Activated T-helper 2 cell treated with anti-CD3 and anti-CD28 coated beads, Interferon-gamma antibody, Interleukin-2, Interleukin-4, amounts not matched to agents 10 μg/mL and 5 μg/mL and 100 μg/mL, durations not matched to agents 14 hours and 24 hours and 36 hours (primary cell): ENCODE measurements at regions not wholly inside any gene's neighbourhood (a gene's known extent, or its start where the extent isn't known, plus 50 kb on each side); places are given as distances from the start of the nearest gene placed in this dataset.
"Not testable (repeated sequence)": the region's sequence is repeated elsewhere in the genome, so short reads cannot be mapped to it uniquely, and the experiment has no call there.

ENCODE experiments used
- DNase-seq: peaks from one replicate; pipeline ENCODE4 v3.0.0; 2021; ENCODE audit warnings: low spot score
- H3K27ac Mint-ChIP-seq: one replicate; pipeline ENCODE4 v1.8.0; 2021; ENCODE audit warnings: mixed read lengths
- H3K27me3 Mint-ChIP-seq: one replicate; pipeline ENCODE4 v1.8.0; 2021; ENCODE audit warnings: low read depth, mixed read lengths
- H3K36me3 Mint-ChIP-seq: one replicate; pipeline ENCODE4 v1.8.0; 2021; ENCODE audit warnings: low read depth, mixed read lengths
- H3K4me1 Mint-ChIP-seq: one replicate; pipeline ENCODE4 v1.8.0; 2021; ENCODE audit warnings: low read depth, mixed read lengths
- H3K4me3 Mint-ChIP-seq: one replicate; pipeline ENCODE4 v1.8.0; 2021; ENCODE audit warnings: low read depth, mild to moderate bottlenecking, moderate library complexity, mixed read lengths
- H3K9me3 Mint-ChIP-seq: one replicate; pipeline ENCODE4 v1.8.0; 2021; ENCODE audit warnings: mixed read lengths
- intact Hi-C: fragments of 100-400 bp; cut with micrococcal nuclease; formaldehyde crosslinking; loops from one replicate; pipeline ENCODE4 v1.15.1; 2023

DNA sequence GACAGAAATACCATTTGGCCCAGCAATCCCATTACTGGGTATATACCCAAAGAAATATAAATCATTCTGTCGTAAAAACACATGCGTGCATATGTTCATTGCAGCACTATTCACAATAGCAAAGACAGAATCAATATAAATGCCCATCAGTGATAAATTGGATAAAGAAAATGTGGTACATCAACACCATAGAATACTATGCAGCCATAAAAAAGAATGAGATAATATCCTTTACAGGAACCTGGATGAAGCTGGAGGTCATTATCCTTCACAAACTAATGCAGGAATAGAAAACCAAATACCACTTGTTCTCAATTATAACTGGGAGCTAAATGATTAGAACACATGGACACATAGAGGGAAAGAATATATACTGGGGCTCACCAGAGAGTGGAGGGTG is 109.6 kb upstream of the SLC35F3 start:
- no peak overlapping the region for H3K27ac Mint-ChIP-seq
- H3K4me3 Mint-ChIP-seq = no peak overlapping the region
- peaks cover 4% of the 10 kb centered on the region for H3K9me3 Mint-ChIP-seq
- no peaks in the 10 kb centered on the region for H3K4me1 Mint-ChIP-seq
- DNase-seq = no peak
- intact Hi-C loops = loop anchor here (10.0 kb wide), 1 partner anchor 270 kb away; no protein-coding TSS in a partner anchor
- no peaks in the 10 kb centered on the region for H3K36me3 Mint-ChIP-seq
- H3K27me3 Mint-ChIP-seq = peaks cover 3% of the 10 kb centered on the region

- Mint-ChIP-seq H3K27me3 (peaks cover 7% of the 10 kb centered on the region), H3K4me1 (no peaks in the 10 kb centered on the region), H3K36me3 (no peaks in the 10 kb centered on the region), H3K4me3 (no peak overlapping the region), H3K27ac (no peak overlapping the region), H3K9me3 (peaks cover 4% of the 10 kb centered on the region)
- DNase-seq = no peak
- intact Hi-C loops = loop anchor here (10.0 kb wide), 1 partner anchor 271 kb away; no protein-coding TSS in a partner anchor
Observed at GRCh38 chr1:233796146-233796783, 108.2 kb upstream of the SLC35F3 start.

DNA sequence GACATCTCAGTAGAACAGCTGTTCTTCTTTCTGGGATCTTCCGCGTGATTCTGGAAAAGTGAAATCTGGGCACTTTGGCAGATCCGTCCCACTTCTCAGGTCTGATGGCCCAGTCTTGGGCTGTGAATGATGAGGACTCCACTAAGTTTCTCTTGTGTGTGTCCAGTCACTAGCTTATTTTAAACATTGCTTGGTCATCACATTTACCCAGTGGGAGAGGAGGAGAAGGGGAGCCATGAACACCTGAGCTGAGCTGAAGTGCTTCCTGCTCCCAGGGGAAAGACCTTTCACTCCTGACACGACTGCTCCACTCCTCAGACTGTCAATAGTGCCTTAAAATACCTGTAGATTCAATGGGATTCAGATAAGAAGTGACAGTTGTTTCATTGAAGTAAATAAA is 101.9 kb upstream of the SLC35F3 start:
- intact Hi-C loops = no loop called here
- H3K4me3 Mint-ChIP-seq = no peak overlapping the region
- no peaks in the 10 kb centered on the region for H3K4me1 Mint-ChIP-seq
- H3K9me3 Mint-ChIP-seq = peaks cover 8% of the 10 kb centered on the region
- no peak for DNase-seq
- H3K36me3 Mint-ChIP-seq = no peaks in the 10 kb centered on the region
- H3K27me3 Mint-ChIP-seq = peaks cover 7% of the 10 kb centered on the region
- H3K27ac Mint-ChIP-seq = no peak overlapping the region

- H3K4me1 Mint-ChIP-seq = no peaks in the 10 kb centered on the region
- H3K27me3 Mint-ChIP-seq = peaks cover 2% of the 10 kb centered on the region
- H3K36me3 Mint-ChIP-seq = no peaks in the 10 kb centered on the region
- peaks cover 4% of the 10 kb centered on the region for H3K9me3 Mint-ChIP-seq
- no peak overlapping the region for H3K27ac Mint-ChIP-seq
- intact Hi-C loops = no loop called here
- no peak overlapping the region for H3K4me3 Mint-ChIP-seq
- DNase-seq = no peak
Observed at GRCh38 chr1:233805786-233806185, 98.7 kb upstream of the SLC35F3 start.

- no peaks in the 10 kb centered on the region for H3K36me3 Mint-ChIP-seq
- H3K4me3 Mint-ChIP-seq = no peak overlapping the region
- H3K4me1 Mint-ChIP-seq = no peaks in the 10 kb centered on the region
- no peak overlapping the region for H3K27ac Mint-ChIP-seq
- intact Hi-C loops = no loop called here
- no peak for DNase-seq
- no peaks in the 10 kb centered on the region for H3K27me3 Mint-ChIP-seq
- H3K9me3 Mint-ChIP-seq = no peaks in the 10 kb centered on the region
Observed at GRCh38 chr1:233815357-233815756, 89.1 kb upstream of the SLC35F3 start.

DNA sequence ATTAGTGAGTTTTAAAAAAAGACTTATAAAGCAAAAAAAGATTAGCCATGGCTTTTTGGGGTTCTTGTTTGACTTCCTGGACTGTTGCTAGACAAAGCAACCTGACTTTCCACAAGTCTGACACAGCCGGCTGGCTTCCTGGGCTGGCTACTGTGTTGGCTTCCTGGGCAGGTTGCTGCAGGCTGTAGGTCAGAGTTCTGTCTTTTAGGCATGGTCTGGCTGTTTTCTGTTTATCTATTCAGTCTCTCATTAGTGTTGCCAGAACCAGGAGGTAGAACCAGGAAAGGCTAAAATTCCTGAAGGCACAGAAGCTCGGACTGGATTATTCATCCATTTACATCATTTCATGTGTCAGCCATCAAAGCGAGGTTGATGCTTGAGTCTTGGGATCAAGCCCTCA is 88.6 kb upstream of the SLC35F3 start:
- H3K4me1 Mint-ChIP-seq = no peaks in the 10 kb centered on the region
- no peak overlapping the region for H3K4me3 Mint-ChIP-seq
- no peak overlapping the region for H3K27ac Mint-ChIP-seq
- no peaks in the 10 kb centered on the region for H3K36me3 Mint-ChIP-seq
- intact Hi-C loops = no loop called here
- H3K27me3 Mint-ChIP-seq = no peaks in the 10 kb centered on the region
- no peak for DNase-seq
- H3K9me3 Mint-ChIP-seq = no peaks in the 10 kb centered on the region

DNA sequence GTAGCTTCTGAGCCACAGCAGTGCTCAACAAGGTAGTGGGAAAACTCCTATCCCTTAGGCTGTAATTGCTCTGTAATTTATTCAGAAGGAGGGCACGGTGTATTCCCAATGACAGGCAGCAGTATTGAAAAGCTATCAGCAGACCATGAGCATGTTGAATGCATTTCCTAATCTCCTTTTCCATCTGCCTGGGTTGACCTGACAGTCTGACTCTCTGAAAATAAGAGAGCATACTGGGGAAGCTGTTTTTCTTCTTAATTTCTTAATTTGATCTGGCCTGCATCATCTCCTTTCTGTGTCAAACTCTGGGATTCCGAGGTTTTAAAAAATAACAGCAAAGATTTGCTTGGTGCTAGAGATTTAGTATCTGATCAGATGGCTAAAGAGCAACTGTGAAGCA is 88.1 kb upstream of the SLC35F3 start:
- Mint-ChIP-seq H3K36me3 (no peaks in the 10 kb centered on the region), H3K27me3 (no peaks in the 10 kb centered on the region), H3K9me3 (no peaks in the 10 kb centered on the region), H3K27ac (no peak overlapping the region), H3K4me1 (no peaks in the 10 kb centered on the region), H3K4me3 (no peak overlapping the region)
- intact Hi-C loops = no loop called here
- no peak for DNase-seq

DNA sequence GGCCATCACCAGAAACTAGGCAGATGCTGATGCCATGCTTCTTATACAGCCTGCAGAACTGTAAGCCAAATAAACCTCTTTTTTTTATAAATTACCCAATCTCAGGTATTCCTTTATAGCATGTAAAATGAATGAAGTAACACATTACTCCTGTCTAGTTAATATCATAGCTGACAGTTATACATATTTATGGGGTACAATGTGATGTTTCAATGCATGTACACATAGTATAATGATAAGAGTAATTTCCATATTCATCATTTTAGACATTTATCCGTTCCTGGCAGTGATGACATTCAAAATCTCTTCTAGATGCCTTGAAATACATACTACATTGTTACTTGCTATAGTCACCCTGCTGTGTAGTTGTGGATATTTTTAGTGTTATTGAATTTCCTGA is 85.4 kb upstream of the SLC35F3 start:
- Mint-ChIP-seq H3K9me3 (no peaks in the 10 kb centered on the region), H3K27me3 (no peaks in the 10 kb centered on the region), H3K27ac (no peak overlapping the region), H3K4me3 (no peak overlapping the region), H3K36me3 (no peaks in the 10 kb centered on the region), H3K4me1 (no peaks in the 10 kb centered on the region)
- no peak for DNase-seq
- intact Hi-C loops = no loop called here

- H3K27me3 Mint-ChIP-seq, H3K4me1 Mint-ChIP-seq, H3K36me3 Mint-ChIP-seq, DNase-seq, H3K27ac Mint-ChIP-seq, intact Hi-C loops, H3K4me3 Mint-ChIP-seq: not testable (repeated sequence)
- H3K9me3 Mint-ChIP-seq = peaks cover 18% of the 10 kb centered on the region
Observed at GRCh38 chr1:233824179-233824578, 80.3 kb upstream of the SLC35F3 start.

GRCh38 chr1:233827937-233828336 is 76.5 kb upstream of the SLC35F3 start:
- peaks cover 18% of the 10 kb centered on the region for H3K9me3 Mint-ChIP-seq
- H3K27ac Mint-ChIP-seq, DNase-seq, H3K4me1 Mint-ChIP-seq, H3K4me3 Mint-ChIP-seq, intact Hi-C loops, H3K36me3 Mint-ChIP-seq, H3K27me3 Mint-ChIP-seq: not testable (repeated sequence)

DNA sequence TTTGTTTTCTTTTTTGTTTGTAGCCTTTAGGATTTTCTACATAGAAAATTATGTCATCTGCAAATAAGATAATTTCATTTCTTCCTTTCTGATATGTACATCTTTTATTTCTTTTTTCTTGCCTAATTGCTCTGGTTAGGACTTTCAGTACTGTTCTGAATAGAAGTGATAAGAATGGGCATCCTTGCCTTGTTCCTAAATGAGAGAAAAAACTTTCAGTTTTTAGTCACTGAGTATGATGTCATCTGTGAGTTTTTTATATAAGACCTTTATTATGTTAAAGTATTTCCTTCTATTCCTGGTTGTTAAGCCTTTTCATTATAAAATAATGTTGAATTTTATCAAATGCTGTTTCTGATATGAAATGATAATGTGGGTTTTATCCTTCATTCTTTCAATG is 76.0 kb upstream of the SLC35F3 start:
- H3K4me3 Mint-ChIP-seq = no peak overlapping the region
- DNase-seq = no peak

GRCh38 chr1:233834609-233835008 is 69.9 kb upstream of the SLC35F3 start:
- intact Hi-C loops = no loop called here
- Mint-ChIP-seq H3K4me1 (no peaks in the 10 kb centered on the region), H3K9me3 (peaks cover 4% of the 10 kb centered on the region), H3K36me3 (no peaks in the 10 kb centered on the region), H3K27me3 (no peaks in the 10 kb centered on the region), H3K27ac (no peak overlapping the region), H3K4me3 (no peak overlapping the region)
- DNase-seq = no peak

More for the DNA sequence above, 76.0 kb upstream of the SLC35F3 start:
- Mint-ChIP-seq H3K27ac (no peak overlapping the region), H3K4me1 (no peaks in the 10 kb centered on the region), H3K27me3 (no peaks in the 10 kb centered on the region), H3K9me3 (peaks cover 18% of the 10 kb centered on the region), H3K36me3 (no peaks in the 10 kb centered on the region)
- intact Hi-C loops = no loop called here

GRCh38 chr1:233838207-233838606 is 66.3 kb upstream of the SLC35F3 start:
- DNase-seq, H3K9me3 Mint-ChIP-seq, H3K4me1 Mint-ChIP-seq, H3K27ac Mint-ChIP-seq, H3K27me3 Mint-ChIP-seq, H3K4me3 Mint-ChIP-seq, H3K36me3 Mint-ChIP-seq, intact Hi-C loops: not testable (repeated sequence)
